HG03025 (cell line): ENCODE measurements at regions not wholly inside any gene's neighbourhood (a gene's known extent, or its start where the extent isn't known, plus 50 kb on each side); places are given as distances from the start of the nearest gene placed in this dataset.
"Not testable (repeated sequence)": the region's sequence is repeated elsewhere in the genome, so short reads cannot be mapped to it uniquely, and the experiment has no call there.

Experiments used
- ATAC-seq: cut with Tn5 transposase; IDR thresholded peaks from one replicate; pipeline ENCODE4 v1.9.1; 2021; ENCODE audit warnings: mild to moderate bottlenecking, moderate library complexity; ENCODE audit not compliant: unreplicated experiment, low FRiP score

- ATAC-seq = not testable (repeated sequence)
These were observed 142.1 kb upstream of the BEND6 start for GRCh38 chr6:56812851-56813250.

- ATAC-seq = no peak
These were observed 146.0 kb upstream of the BEND6 start for GRCh38 chr6:56808871-56809359.

GRCh38 chr6:56807989-56808337 lies 146.9 kb upstream of the BEND6 start:
- ATAC-seq = no peak

GRCh38 chr6:56807326-56807988 lies 147.4 kb upstream of the BEND6 start:
- ATAC-seq = no peak

- ATAC-seq = no peak
These were observed 148.5 kb upstream of the BEND6 start for GRCh38 chr6:56806368-56806767.

GRCh38 chr6:56804996-56805395 lies 149.9 kb upstream of the BEND6 start:
- no peak for ATAC-seq

GRCh38 chr6:56803594-56803993 lies 151.3 kb upstream of the BEND6 start:
- no peak for ATAC-seq

GRCh38 chr6:56802584-56802983 lies 152.3 kb upstream of the BEND6 start:
- no peak for ATAC-seq

GRCh38 chr6:56799989-56800388 lies 154.9 kb upstream of the BEND6 start:
- no peak for ATAC-seq

- no peak for ATAC-seq
These were observed 155.5 kb upstream of the DST start for GRCh38 chr6:56798163-56798562.

- no peak for ATAC-seq
These were observed 153.5 kb upstream of the DST start for GRCh38 chr6:56796196-56796532.

GRCh38 chr6:56795466-56796195 lies 152.9 kb upstream of the DST start:
- no peak for ATAC-seq

- no peak for ATAC-seq
These were observed 151.7 kb upstream of the DST start for GRCh38 chr6:56794421-56794820.

- ATAC-seq = no peak
These were observed 151.2 kb upstream of the DST start for GRCh38 chr6:56793938-56794337.

- no peak for ATAC-seq
These were observed 147.7 kb upstream of the DST start for GRCh38 chr6:56790414-56790813.

GRCh38 chr6:56789879-56790278 lies 147.2 kb upstream of the DST start:
- no peak for ATAC-seq

- no peak for ATAC-seq
These were observed 146.7 kb upstream of the DST start for GRCh38 chr6:56789342-56789741.

- no peak for ATAC-seq
These were observed 144.5 kb upstream of the DST start for GRCh38 chr6:56787209-56787608.

GRCh38 chr6:56786256-56786655 lies 143.6 kb upstream of the DST start:
- no peak for ATAC-seq

- ATAC-seq = not testable (repeated sequence)
These were observed 142.8 kb upstream of the DST start for GRCh38 chr6:56785536-56785935.

GRCh38 chr6:56780109-56780508 lies 137.4 kb upstream of the DST start:
- not testable (repeated sequence) for ATAC-seq

GRCh38 chr6:56778503-56778902 lies 135.8 kb upstream of the DST start:
- not testable (repeated sequence) for ATAC-seq
